ENCODE measurements at regions not wholly inside any gene's neighbourhood (a gene's known extent, or its start where the extent isn't known, plus 50 kb on each side); places are given as distances from the start of the nearest gene placed in this dataset.

- no peak for TF ChIP-seq GATA3 (IDR thresholded peaks at IDR 0.05; ENCODE audit: low read depth, low read length)
- no peak for TF ChIP-seq GATA2 (IDR thresholded peaks at IDR 0.05; ENCODE audit: low read depth, low read length)
Measured at GRCh38 chr3:104402902-104403301, 963.8 kb upstream of the ALCAM start.
